ENCODE measurements at regions not wholly inside any gene's neighbourhood (a gene's known extent, or its start where the extent isn't known, plus 50 kb on each side); places are given as distances from the start of the nearest gene placed in this dataset.
"Not testable (repeated sequence)": the region's sequence is repeated elsewhere in the genome, so short reads cannot be mapped to it uniquely, and the experiment has no call there.

GRCh38 chr4:8723222-8723980 lies 130.8 kb downstream of the CPZ start:
- H3K4me3 ChIP-seq = no peak overlapping the region
- no peak for DNase-seq (ENCODE audit: low spot score)
- no peaks in the 10 kb centered on the region for H3K36me3 ChIP-seq
- 75% methylated on average over 12 of the region's 14 CpGs for whole genome bisulfite sequencing
- intact Hi-C loops (cut with DNase I) = no loop called here
- H3K27me3 ChIP-seq (replicated peaks; ENCODE audit: insufficient read depth) = peaks cover 4% of the 10 kb centered on the region
- no peak overlapping the region for H3K27ac ChIP-seq
- no peak for TF ChIP-seq POLR2AphosphoS5 (IDR thresholded peaks at IDR 0.05)
- no peak for TF ChIP-seq CTCF (IDR thresholded peaks at IDR 0.05)
- TF ChIP-seq POLR2A (IDR thresholded peaks at IDR 0.05) = no peak
- no peaks in the 10 kb centered on the region for H3K9me3 ChIP-seq
- no peaks in the 10 kb centered on the region for H3K4me1 ChIP-seq (replicated peaks)

GRCh38 chr4:8722556-8722955 lies 130.0 kb downstream of the CPZ start:
- Histone ChIP-seq H3K27me3 (replicated peaks; ENCODE audit: insufficient read depth) (peaks cover 4% of the 10 kb centered on the region), H3K9me3 (no peaks in the 10 kb centered on the region), H3K36me3 (no peaks in the 10 kb centered on the region), H3K27ac (no peak overlapping the region), H3K4me3 (no peak overlapping the region), H3K4me1 (replicated peaks) (no peaks in the 10 kb centered on the region)
- no peak for TF ChIP-seq CTCF (IDR thresholded peaks at IDR 0.05)
- no peak for TF ChIP-seq POLR2A (IDR thresholded peaks at IDR 0.05)
- TF ChIP-seq POLR2AphosphoS5 (IDR thresholded peaks at IDR 0.05) = no peak
- 87% methylated on average over 9 of the region's 9 CpGs for WGBS
- intact Hi-C loops (cut with DNase I) = no loop called here
- DNase-seq (ENCODE audit: low spot score) = no peak

GRCh38 chr4:8721621-8722020 lies 129.1 kb downstream of the CPZ start:
- no peak overlapping the region for H3K27ac ChIP-seq
- H3K9me3 ChIP-seq = no peaks in the 10 kb centered on the region
- no peaks in the 10 kb centered on the region for H3K4me1 ChIP-seq (replicated peaks)
- intact Hi-C loops (cut with DNase I) = no loop called here
- no peaks in the 10 kb centered on the region for H3K36me3 ChIP-seq
- H3K4me3 ChIP-seq = no peak overlapping the region
- WGBS = 72% methylated on average over 8 of the region's 8 CpGs
- H3K27me3 ChIP-seq (replicated peaks; ENCODE audit: insufficient read depth) = peaks cover 4% of the 10 kb centered on the region
- DNase-seq (ENCODE audit: low spot score) = no peak
- TF ChIP-seq POLR2A (IDR thresholded peaks at IDR 0.05) (no peak), CTCF (IDR thresholded peaks at IDR 0.05) (no peak), POLR2AphosphoS5 (IDR thresholded peaks at IDR 0.05) (no peak)

GRCh38 chr4:8719421-8719820 lies 126.9 kb downstream of the CPZ start:
- Histone ChIP-seq H3K4me3 (no peak overlapping the region), H3K27me3 (replicated peaks; ENCODE audit: insufficient read depth) (no peaks in the 10 kb centered on the region), H3K27ac (no peak overlapping the region), H3K9me3 (no peaks in the 10 kb centered on the region), H3K36me3 (no peaks in the 10 kb centered on the region), H3K4me1 (replicated peaks) (no peaks in the 10 kb centered on the region)
- intact Hi-C loops (cut with DNase I) = no loop called here
- TF ChIP-seq POLR2A (IDR thresholded peaks at IDR 0.05) (no peak), POLR2AphosphoS5 (IDR thresholded peaks at IDR 0.05) (no peak), CTCF (IDR thresholded peaks at IDR 0.05) (no peak)
- DNase-seq (ENCODE audit: low spot score) = no peak
- WGBS = 67% methylated on average over 8 of the region's 8 CpGs

- WGBS = 48% methylated on average over 2 of the region's 2 CpGs
- H3K4me1 ChIP-seq (replicated peaks); H3K9me3 ChIP-seq; H3K27me3 ChIP-seq (replicated peaks; ENCODE audit: insufficient read depth); intact Hi-C loops (cut with DNase I); H3K27ac ChIP-seq; H3K36me3 ChIP-seq; DNase-seq (ENCODE audit: low spot score); H3K4me3 ChIP-seq: not testable (repeated sequence)
Measured at GRCh38 chr4:8717470-8717869, 124.9 kb downstream of the CPZ start.
